Skeletal muscle satellite cell (primary cell): ENCODE measurements at regions not wholly inside any gene's neighbourhood (a gene's known extent, or its start where the extent isn't known, plus 50 kb on each side); places are given as distances from the start of the nearest gene placed in this dataset.
A peak's percentile ranks its signal among the peaks of the same experiment; 100 is the strongest.

ENCODE experiments used
- H3K27me3 ChIP-seq: 2 replicates; pipeline ENCODE4 v1.7.0; 2013; ENCODE audit warnings: low read length; ENCODE audit not compliant: control insufficient read depth, insufficient read depth
- H3K36me3 ChIP-seq: 2 replicates; pipeline ENCODE4 v1.7.0; 2013; ENCODE audit warnings: mild to moderate bottlenecking, control low read depth, low read length; ENCODE audit not compliant: insufficient read depth
- H3K4me1 ChIP-seq: 2 replicates; pipeline ENCODE4 v1.7.0; 2013; ENCODE audit warnings: low read length; ENCODE audit not compliant: control insufficient read depth, insufficient read depth
- H3K4me2 ChIP-seq: 2 replicates; pipeline ENCODE4 v1.7.0; 2013; ENCODE audit warnings: mild to moderate bottlenecking, low read length
- H3K4me3 ChIP-seq: 2 replicates; pipeline ENCODE4 v1.7.0; 2013; ENCODE audit warnings: low read length
- H3K9ac ChIP-seq: 2 replicates; pipeline ENCODE4 v1.7.0; 2013; ENCODE audit warnings: mild to moderate bottlenecking, low read depth, low read length, moderate library complexity
- H3K9me3 ChIP-seq: replicated peaks from 2 replicates; pipeline ENCODE4 v1.7.0; 2013; ENCODE audit warnings: mild to moderate bottlenecking, control low read depth, low read length

- H3K4me1 ChIP-seq: no peaks in the 10 kb centered on the region
- no peaks in the 10 kb centered on the region for H3K36me3 ChIP-seq
- no peaks in the 10 kb centered on the region for H3K9me3 ChIP-seq
- no peak overlapping the region for H3K4me3 ChIP-seq
- no peak overlapping the region for H3K4me2 ChIP-seq
- H3K9ac ChIP-seq: no peak overlapping the region
- peaks cover 49% of the 10 kb centered on the region for H3K27me3 ChIP-seq
These were observed 290.4 kb downstream of the FAM43A start for GRCh38 chr3:194976049-194976451.

DNA sequence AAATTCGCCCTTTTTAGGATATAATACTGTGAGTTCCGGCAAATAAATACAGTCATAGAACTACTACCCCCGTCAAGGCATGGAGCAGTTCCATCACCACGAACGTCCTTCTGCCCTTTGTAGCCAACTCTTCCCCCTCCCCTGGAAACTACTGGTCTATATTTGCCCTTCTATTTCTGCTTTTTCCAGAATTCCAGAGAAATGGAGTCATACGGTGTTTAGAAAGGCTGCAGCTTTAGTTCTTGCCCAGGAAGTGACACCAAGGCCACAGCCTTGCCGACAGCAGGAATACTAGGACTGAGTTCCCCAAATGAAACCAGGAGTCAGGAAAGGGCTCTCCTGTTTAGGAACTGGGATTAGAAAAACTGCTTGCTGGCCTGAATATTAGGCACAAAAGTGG lies 291.2 kb downstream of the FAM43A start:
- no peak overlapping the region for H3K4me3 ChIP-seq
- no peaks in the 10 kb centered on the region for H3K36me3 ChIP-seq

GRCh38 chr3:194977356-194977755 lies 291.7 kb downstream of the FAM43A start:
- no peak overlapping the region for H3K9ac ChIP-seq
- H3K36me3 ChIP-seq: no peaks in the 10 kb centered on the region
- no peak overlapping the region for H3K4me2 ChIP-seq
- H3K4me3 ChIP-seq: no peak overlapping the region
- H3K27me3 ChIP-seq: peaks cover 53% of the 10 kb centered on the region
- H3K9me3 ChIP-seq: no peaks in the 10 kb centered on the region
- no peaks in the 10 kb centered on the region for H3K4me1 ChIP-seq

More for the DNA sequence above, 291.2 kb downstream of the FAM43A start:
- Histone ChIP-seq H3K4me1 (no peaks in the 10 kb centered on the region), H3K27me3 (peaks cover 50% of the 10 kb centered on the region), H3K9ac (no peak overlapping the region), H3K9me3 (no peaks in the 10 kb centered on the region), H3K4me2 (no peak overlapping the region)

DNA sequence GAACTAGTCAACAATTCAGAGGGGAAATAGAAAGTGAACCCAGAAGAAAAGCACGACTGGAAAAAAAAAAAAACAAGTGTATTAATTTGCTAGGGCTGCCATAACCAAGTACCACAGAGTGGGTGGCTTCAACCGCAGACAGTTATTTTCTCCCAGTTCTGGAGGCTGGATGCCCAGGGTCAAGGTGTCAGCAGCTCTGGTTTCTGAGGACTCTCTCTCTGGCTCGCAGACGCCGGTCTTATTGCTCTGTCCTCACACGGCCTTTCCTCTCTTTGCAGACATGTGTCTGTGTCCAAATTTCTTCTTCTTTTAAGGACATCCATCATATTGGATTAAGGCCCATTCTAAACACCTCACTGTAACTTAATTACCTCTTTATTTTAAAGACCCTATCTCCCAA lies 291.8 kb downstream of the XXYLT1 start:
- peaks cover 51% of the 10 kb centered on the region for H3K27me3 ChIP-seq
- no peaks in the 10 kb centered on the region for H3K9me3 ChIP-seq
- H3K4me1 ChIP-seq: no peaks in the 10 kb centered on the region
- no peaks in the 10 kb centered on the region for H3K36me3 ChIP-seq
- H3K4me3 ChIP-seq: no peak overlapping the region
- H3K9ac ChIP-seq: no peak overlapping the region
- no peak overlapping the region for H3K4me2 ChIP-seq

DNA sequence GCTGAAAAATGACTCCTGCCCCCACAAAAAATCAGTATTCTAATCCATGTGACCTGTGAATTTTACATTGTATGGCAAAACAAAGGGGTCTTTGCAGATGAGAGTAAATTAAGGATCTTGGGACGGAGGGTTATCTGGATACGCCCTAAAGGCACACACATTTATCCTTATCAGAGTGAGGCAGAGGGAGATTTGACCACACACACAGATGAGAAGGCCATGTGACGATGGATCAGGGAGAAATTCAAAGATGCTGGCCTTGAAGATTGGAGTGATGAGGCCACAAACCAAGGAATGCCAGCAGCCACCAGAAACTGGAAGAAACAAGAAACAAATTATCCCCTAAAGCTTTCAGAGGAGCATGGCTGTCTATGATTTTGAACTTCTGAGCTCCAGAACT lies 288.5 kb downstream of the XXYLT1 start:
- no peak overlapping the region for H3K9ac ChIP-seq
- H3K36me3 ChIP-seq: no peaks in the 10 kb centered on the region
- peaks cover 37% of the 10 kb centered on the region for H3K27me3 ChIP-seq
- H3K4me1 ChIP-seq: peaks cover 5% of the 10 kb centered on the region
- no peak overlapping the region for H3K4me2 ChIP-seq
- no peak overlapping the region for H3K4me3 ChIP-seq
- H3K9me3 ChIP-seq: no peaks in the 10 kb centered on the region

DNA sequence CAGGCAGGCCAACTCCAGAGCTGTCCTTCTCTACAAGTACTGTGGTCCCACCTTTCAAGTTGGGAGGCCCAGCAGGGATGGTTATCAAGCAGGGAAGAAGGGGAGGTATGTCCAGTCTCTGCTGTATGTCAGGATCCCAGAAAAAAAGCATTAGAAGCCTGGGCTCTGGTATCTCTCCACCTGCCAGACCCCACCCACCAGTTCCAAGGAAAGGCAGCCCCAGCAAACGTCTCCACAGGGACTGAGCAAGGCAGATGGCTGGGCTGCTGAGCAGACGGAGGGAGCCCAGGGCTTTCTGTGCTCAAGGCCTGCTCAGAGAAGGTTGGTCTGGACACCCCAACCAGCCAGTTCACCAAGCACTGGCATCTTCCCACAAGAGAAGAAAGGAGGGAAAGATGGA lies 287.8 kb downstream of the XXYLT1 start:
- Histone ChIP-seq H3K36me3 (no peaks in the 10 kb centered on the region), H3K4me3 (no peak overlapping the region), H3K4me2 (no peak overlapping the region), H3K9me3 (no peaks in the 10 kb centered on the region), H3K27me3 (peaks cover 36% of the 10 kb centered on the region), H3K9ac (no peak overlapping the region), H3K4me1 (peaks cover 5% of the 10 kb centered on the region)

- Histone ChIP-seq H3K4me1 (peaks cover 5% of the 10 kb centered on the region), H3K27me3 (peaks cover 36% of the 10 kb centered on the region), H3K4me2 (no peak overlapping the region), H3K9ac (no peak overlapping the region), H3K4me3 (no peak overlapping the region), H3K36me3 (no peaks in the 10 kb centered on the region), H3K9me3 (no peaks in the 10 kb centered on the region)
These were observed 287.3 kb downstream of the XXYLT1 start for GRCh38 chr3:194983620-194984019.

GRCh38 chr3:194984066-194984465 lies 286.9 kb downstream of the XXYLT1 start:
- Histone ChIP-seq H3K9me3 (no peaks in the 10 kb centered on the region), H3K4me2 (no peak overlapping the region), H3K4me3 (no peak overlapping the region), H3K27me3 (peaks cover 40% of the 10 kb centered on the region), H3K4me1 (peaks cover 5% of the 10 kb centered on the region), H3K36me3 (no peaks in the 10 kb centered on the region), H3K9ac (no peak overlapping the region)

- H3K36me3 ChIP-seq: no peaks in the 10 kb centered on the region
- peak overlapping the region; percentile 63 for H3K4me3 ChIP-seq
These were observed 286.3 kb downstream of the XXYLT1 start for GRCh38 chr3:194984622-194985021.

GRCh38 chr3:194985031-194985578 lies 285.9 kb downstream of the XXYLT1 start:
- H3K4me1 ChIP-seq: peaks cover 5% of the 10 kb centered on the region
- H3K4me3 ChIP-seq: peak overlapping the region; percentile 63
- peak overlapping the region; percentile 77 for H3K4me2 ChIP-seq
- no peak overlapping the region for H3K9ac ChIP-seq
- H3K9me3 ChIP-seq: no peaks in the 10 kb centered on the region
- peaks cover 39% of the 10 kb centered on the region for H3K27me3 ChIP-seq
- no peaks in the 10 kb centered on the region for H3K36me3 ChIP-seq

More at GRCh38 chr3:194984622-194985021, 286.3 kb downstream of the XXYLT1 start:
- Histone ChIP-seq H3K27me3 (peaks cover 43% of the 10 kb centered on the region), H3K9ac (no peak overlapping the region), H3K9me3 (no peaks in the 10 kb centered on the region), H3K4me2 (peak overlapping the region; percentile 77), H3K4me1 (peaks cover 5% of the 10 kb centered on the region)

DNA sequence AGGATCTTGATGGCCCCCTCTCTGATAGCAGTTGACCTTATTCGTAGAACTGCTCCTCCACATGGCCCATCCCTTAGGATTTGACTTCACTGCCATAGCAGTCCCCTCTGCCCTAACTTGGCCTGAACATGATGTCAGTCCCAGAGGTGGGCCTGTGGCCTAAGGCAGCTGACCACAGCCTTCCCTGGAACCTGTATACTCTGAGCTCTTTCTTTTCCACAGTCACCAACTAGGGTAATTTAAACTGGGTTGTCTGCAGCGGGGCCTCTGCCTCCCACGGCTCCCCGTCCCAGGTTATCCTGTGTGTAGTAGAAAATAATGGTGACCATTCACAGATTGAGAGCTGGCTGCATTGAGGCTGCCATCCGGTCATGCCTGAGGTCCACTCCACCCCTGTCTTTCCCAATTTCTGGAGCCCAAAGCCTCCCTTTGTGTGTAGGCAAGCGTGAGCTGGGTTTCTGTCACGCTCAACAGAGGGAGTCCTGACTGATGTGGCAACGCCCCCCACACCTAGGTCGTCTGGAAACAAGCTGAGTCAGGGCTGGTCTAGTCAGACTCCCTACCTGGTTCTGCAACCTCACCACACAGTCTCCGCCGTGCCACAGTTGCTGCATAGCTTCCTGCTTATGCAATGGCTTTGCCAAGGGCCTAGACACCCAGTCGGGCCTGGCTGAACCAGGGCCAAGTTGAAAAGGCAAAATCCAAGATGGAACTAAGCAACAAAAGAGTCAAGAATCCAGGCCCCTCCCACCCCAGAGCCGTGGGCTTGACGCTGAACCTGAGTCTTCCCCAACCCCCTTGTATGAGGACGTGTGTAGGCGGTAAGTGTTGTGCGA lies 284.5 kb downstream of the XXYLT1 start:
- Histone ChIP-seq H3K4me3 (no peak overlapping the region), H3K9me3 (no peaks in the 10 kb centered on the region), H3K4me1 (peaks cover 5% of the 10 kb centered on the region), H3K9ac (no peak overlapping the region), H3K36me3 (no peaks in the 10 kb centered on the region), H3K4me2 (no peak overlapping the region), H3K27me3 (peaks cover 30% of the 10 kb centered on the region)
